Suprapubic skin (tissue), 4 donors: ENCODE measurements at regions not wholly inside any gene's neighbourhood (a gene's known extent, or its start where the extent isn't known, plus 50 kb on each side); places are given as distances from the start of the nearest gene placed in this dataset.

Source experiments
- CTCF ChIP-seq, 2 donors: fragments of 200-600 bp in 1 of 2; fragments of 450-650 bp in 1 of 2; sonication (generic) in 1 of 2; IDR thresholded peaks; one replicate each; pipeline ENCODE4 v1.5.1; 2016 to 2019; ENCODE audit warnings: antibody characterized with exemption in 2 of 2, mild to moderate bottlenecking in 1 of 2, moderate library complexity in 1 of 2
- EP300 ChIP-seq: sonication (generic); formaldehyde crosslinking; IDR thresholded peaks from one replicate; pipeline ENCODE4 v1.6.1; 2017; ENCODE audit warnings: antibody characterized with exemption
- POLR2AphosphoS5 ChIP-seq, 3 donors: sonication (generic); formaldehyde crosslinking; IDR thresholded peaks; one replicate each; pipeline ENCODE4 v1.6.1; 2017; ENCODE audit warnings: antibody characterized with exemption in 3 of 3

GRCh38 chr6:2556761-2557160 is 194.0 kb downstream of the MYLK4 start:
- TF ChIP-seq POLR2AphosphoS5 (IDR thresholded peaks at IDR 0.05) (no peak), CTCF (IDR thresholded peaks at IDR 0.05) (no peak), EP300 (no peak)
